ENCODE measurements at regions not wholly inside any gene's neighbourhood (a gene's known extent, or its start where the extent isn't known, plus 50 kb on each side); places are given as distances from the start of the nearest gene placed in this dataset.

DNA sequence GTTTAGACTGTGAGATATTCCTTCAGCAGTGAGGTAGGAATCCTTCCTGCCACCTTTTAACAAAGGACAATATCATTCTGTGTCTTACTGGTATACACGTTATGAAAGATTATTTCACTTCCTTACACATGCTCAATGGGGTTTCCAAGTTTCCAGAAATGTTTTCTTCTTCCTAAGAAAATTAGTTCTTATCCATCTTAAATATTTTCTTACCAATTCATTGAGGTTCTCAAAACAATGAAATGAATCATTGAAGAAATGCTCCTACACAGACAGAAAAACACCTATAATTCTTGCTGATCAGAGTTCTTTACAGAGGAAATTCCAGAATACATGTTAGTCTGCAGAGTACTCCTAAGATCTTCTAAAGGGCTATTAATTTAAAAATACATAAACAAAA lies 51.4 kb upstream of the SEC61G start:
- no peak for DNase-seq

- no peak for DNase-seq
Measured at GRCh38 chr7:54811041-54811845, 52.2 kb upstream of the SEC61G start.

- DNase-seq, result no peak
Measured at GRCh38 chr7:54811846-54812254, 52.8 kb upstream of the SEC61G start.

GRCh38 chr7:54812756-54813322 lies 53.8 kb upstream of the SEC61G start:
- no peak for DNase-seq

DNA sequence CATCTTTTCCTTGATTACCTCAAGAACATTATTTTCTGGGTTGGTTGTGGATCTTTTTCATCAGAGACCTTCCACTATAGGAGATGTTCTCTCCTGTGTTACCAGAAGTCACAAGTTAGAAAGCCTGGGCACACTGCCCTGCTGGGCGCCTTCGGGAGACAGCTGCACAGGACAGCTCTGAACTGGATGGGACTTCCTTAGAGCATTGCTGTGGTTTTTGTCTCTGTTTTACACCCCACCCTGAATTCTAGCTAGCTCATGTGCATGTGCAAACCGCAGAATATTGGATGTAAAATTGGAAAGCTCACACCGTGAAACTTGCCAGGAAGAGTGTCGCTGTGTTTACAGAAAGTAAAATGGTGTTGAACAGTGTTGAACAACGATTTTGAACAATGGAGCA lies 54.4 kb upstream of the SEC61G start:
- no peak for DNase-seq

DNA sequence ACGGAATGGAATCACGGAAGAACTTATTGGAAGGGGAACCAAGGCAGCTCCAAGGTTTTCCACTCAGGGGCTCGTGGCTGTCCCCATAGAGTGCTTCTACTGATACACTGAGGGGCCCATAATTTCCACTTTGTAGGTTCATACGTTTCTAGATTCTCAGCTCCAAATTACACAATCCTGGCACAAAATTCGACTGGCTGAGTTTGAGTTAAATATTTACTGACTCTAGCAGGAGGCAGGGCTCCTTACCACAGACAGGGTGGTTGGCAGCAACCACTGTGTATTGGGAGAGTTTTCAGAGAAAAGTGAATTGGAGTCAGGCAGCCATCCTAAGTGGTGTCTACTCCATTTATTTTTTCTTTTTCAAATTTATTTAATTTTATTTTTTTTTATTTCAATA lies 55.4 kb upstream of the SEC61G start:
- DNase-seq, result no peak

- DNase-seq, result no peak
Measured at GRCh38 chr7:54817152-54817551, 58.1 kb upstream of the SEC61G start.

- DNase-seq, result no peak
Measured at GRCh38 chr7:54823776-54824175, 64.8 kb upstream of the SEC61G start.

GRCh38 chr7:54824655-54825054 lies 65.6 kb upstream of the SEC61G start:
- DNase-seq, result no peak

DNA sequence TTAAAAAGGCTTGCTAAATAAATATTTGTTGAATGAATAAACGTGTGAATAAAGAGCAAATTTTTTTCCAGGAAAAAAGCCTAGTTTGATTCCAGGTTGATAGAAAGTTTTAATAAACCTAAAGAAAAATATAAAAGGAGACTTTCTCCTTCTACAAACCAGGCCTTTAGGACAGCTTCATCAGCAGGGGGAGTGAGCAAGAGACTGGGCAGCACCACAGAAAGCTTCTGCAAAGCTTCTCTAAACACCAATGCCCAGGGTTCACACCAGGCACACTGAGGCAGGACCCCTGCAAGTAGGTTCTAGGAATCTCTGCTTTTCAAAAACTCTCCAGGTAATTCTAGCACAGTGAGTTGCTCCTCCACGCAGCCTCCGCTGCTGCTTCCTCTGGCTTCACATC lies 66.4 kb upstream of the SEC61G start:
- DNase-seq, result no peak

DNA sequence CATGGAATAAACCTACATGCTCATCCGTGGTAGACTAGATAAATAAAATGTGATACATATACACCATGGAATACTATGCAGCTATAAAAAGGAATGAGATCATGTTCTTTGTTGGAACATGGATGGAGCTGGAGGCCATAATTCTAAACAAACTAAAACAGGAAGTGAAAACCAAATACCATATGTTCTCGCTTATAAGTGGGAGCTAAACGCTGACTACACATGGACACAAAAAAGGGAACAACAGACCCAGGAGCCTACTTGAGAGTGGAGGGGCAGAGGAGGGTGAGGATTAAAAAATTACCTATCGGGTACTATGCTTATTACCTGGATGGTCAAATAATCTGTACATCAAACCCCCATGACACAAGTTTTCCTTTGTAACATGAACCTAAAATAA lies 68.7 kb upstream of the SEC61G start:
- DNase-seq, result no peak

GRCh38 chr7:54831046-54831643 lies 72.1 kb upstream of the SEC61G start:
- DNase-seq, result no peak

DNA sequence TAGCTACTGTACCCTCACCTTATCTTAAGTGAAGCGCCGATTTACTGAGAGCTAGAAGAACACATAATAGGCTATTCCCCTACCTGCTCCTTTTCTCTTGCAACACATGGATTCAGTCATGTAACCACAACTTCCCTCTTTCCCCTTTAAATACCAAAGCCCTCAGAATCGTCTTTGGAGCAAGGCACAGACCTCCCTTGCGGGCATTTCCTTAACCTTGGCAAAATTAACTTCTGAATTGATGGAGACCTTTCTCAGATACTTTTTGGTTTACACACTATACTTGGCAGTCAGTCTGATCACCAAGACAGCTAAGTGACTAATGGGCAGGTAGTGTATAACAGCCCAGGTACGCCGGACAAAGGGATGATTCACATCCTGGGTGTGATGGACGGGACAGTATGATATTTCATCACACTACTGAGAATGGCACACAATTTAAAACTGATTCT lies 72.7 kb upstream of the SEC61G start:
- no peak for DNase-seq

GRCh38 chr7:54833001-54833467 lies 74.0 kb upstream of the SEC61G start:
- DNase-seq, result no peak

GRCh38 chr7:54837168-54837567 lies 78.2 kb upstream of the SEC61G start:
- DNase-seq, result no peak

DNA sequence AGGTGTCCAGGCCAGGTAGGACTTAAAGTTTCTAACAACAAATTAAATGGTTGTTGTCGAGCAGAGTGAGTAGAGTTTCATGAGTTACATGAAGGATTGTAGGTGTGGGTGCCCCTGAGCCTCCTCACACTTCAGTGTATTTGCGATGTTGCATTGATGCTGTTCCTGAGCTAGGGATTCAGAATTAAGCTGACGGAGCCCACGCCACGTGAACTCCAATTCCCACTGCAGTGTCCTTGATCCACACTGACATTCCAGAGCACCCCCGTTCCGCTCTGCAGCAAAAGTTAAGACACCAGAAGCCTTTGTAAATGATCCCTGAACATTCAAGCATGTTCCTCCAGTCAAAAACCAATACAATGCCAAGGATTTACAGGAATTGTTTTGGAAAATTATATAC lies 78.8 kb upstream of the SEC61G start:
- no peak for DNase-seq

GRCh38 chr7:54838175-54838910 lies 79.3 kb upstream of the SEC61G start:
- no peak for DNase-seq

DNA sequence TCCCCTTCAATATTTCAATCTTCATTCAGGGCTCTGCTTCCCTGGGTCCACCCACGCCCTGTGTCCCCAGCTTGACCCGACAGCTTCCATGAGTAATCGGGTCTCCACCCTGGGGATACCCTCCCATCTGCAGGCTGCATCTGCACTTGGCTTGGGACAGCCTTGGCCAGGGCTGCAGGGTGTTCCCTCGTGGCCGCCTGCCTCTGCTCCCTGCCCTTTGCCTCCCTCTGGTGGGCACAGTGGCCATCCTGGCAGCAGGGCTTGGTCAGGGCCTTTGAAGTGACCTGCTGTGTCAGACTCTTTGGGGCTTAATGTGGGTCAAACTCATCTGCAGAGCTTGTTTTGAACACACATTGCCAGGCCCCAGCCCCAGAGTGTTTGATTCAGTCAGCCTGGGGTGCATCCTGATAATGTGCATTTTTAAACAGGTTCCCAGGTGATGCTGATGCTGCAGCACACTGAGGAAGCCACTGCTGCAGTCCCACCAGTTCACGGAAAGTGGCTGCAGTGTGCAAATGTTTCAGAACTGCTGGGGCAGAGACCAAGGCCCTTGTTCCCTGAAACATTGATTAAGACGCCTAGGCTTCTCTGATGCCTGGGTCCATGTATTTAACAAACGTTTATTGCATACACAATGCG lies 80.7 kb upstream of the SEC61G start:
- DNase-seq, result no peak

DNA sequence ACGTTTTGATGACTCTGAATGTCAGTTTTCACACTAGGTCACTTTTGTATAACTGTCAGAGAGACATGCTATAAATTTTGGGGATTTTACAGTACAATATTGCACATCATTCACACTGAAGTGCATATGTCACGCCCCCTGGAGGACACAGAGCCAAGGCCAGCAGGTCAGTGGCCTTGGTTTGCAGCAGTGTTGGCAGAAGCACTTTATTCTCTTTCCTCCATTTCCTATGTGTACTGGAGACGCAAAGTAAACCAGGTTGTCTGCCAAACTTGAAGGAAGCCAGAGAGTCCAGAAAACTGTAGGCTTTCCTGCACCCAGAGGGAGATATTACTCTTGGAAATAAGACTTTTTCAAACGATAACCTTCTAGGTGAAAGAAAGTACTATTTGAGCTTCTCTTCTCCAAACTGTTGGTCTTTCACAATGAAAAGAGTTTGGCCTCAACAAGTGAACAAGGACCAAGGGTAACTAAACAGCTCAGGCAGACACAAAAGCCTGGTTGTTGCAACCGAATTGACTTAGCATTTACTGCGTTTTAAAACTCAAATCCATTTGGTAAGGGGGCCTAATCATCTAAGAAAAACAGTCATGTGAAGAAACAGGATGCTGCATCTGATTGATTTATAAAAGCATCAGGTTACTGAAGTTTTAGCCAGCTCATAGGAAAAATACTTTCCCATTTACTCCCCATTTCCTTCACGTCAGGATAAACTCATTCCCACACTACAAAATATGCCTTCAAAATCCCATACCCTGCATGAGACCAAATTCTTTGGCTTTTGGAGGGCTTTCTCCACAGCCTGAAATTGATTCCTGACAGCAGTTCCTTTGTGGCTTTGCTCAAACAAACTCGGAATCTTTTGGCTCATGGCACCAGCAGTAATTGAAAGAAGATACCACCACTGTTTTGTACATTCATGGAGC lies 83.0 kb upstream of the SEC61G start:
- DNase-seq, result no peak

DNA sequence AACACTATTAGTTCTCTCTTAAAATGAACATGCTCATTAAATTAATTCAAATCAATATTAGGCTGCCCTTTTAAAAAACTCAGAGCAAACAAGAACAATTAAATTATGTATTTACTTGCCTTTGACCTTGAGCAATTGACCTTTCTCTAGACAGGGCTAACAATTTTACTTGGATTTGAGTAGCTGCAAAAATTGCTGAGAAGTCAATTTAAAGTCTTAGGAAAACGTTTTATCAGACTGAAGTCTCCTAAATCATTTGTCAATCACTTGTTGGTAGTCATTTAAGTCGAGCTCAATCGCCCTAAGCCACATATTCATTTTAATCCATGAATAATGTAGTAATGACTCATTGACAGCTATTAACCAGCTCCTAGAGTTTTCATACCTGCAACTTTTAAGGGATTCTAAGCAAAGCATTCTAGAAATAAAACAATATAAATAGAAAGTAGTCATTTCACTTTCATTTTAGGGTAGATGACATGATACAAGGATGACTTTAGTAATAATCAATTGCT lies 84.9 kb upstream of the SEC61G start:
- no peak for DNase-seq

DNA sequence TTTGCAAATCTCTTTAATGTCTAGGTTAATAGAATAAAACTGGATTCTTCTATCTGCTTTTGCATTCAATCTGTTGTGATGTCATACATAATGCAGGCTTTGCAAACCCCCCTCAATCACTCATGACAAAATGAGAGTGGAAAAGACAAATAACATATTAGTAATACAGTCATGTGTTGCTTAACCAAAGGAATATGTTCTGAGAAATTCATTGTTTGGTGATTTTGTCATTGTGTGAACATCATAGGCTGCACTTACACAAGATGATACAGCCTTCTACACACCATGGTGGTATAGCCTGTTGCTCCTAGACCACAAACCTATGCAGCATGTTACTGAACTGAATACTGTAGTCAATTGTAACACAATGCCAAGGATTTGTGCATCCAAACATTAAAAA lies 87.3 kb upstream of the SEC61G start:
- no peak for DNase-seq

Measured in renal pelvis (tissue), 1 donor.